Stimulated activated CD4-positive, alpha-beta T cell treated with anti-CD3 and anti-CD28 coated beads, Interleukin-15, amount 100 ng/mL, for 1 hour (primary cell): ENCODE measurements at regions not wholly inside any gene's neighbourhood (a gene's known extent, or its start where the extent isn't known, plus 50 kb on each side); places are given as distances from the start of the nearest gene placed in this dataset.
"Not testable (repeated sequence)": the region's sequence is repeated elsewhere in the genome, so short reads cannot be mapped to it uniquely, and the experiment has no call there.

ENCODE experiments used
- DNase-seq, 2 donors: peaks; one replicate each; pipeline ENCODE4 v3.0.0-alpha.2; 2020; ENCODE audit warnings: low read depth in 1 of 2, low spot score in 1 of 2

DNA sequence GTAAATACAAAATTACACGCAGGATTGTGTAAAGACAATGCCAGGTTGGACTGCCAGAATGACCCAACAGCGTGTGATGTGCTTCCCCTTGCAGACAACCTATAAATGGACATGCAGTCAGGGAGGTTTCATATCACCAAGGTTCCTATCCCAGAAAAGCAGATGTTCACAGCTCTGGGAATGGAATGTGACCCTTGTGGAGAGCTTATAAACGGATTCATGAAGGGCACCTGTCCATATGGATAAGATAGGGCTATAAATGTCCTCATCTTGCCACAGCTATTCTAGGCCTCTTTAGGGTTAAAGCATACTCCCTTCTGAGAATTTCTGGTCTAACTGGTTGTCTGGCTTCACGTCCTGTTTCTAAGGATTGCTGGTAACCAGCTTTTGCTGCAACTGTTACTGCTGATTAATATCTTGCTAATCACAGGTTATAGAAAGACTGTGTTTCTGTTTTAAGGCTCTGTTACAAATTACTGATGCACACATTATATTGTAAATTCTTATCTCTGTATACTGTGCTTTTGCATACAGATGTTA, 285.4 kb upstream of the HSFY2 start:
- DNase-seq = no peak

DNA sequence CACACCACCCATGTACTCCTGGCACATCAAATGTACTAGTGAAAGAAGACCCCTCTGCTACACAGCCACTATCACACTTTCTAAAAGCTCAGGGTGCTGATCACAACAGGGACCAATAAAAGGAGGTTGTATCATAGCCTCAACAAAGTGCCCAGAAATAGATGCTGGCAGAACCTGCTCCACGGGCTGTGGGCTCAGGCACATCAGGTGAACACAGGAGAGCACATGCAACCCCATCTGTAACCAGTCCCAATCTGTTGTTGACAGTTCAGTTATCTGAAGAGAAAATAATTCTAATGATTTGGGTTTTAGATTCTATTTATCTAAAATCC, 282.6 kb upstream of the HSFY2 start:
- no peak for DNase-seq

DNA sequence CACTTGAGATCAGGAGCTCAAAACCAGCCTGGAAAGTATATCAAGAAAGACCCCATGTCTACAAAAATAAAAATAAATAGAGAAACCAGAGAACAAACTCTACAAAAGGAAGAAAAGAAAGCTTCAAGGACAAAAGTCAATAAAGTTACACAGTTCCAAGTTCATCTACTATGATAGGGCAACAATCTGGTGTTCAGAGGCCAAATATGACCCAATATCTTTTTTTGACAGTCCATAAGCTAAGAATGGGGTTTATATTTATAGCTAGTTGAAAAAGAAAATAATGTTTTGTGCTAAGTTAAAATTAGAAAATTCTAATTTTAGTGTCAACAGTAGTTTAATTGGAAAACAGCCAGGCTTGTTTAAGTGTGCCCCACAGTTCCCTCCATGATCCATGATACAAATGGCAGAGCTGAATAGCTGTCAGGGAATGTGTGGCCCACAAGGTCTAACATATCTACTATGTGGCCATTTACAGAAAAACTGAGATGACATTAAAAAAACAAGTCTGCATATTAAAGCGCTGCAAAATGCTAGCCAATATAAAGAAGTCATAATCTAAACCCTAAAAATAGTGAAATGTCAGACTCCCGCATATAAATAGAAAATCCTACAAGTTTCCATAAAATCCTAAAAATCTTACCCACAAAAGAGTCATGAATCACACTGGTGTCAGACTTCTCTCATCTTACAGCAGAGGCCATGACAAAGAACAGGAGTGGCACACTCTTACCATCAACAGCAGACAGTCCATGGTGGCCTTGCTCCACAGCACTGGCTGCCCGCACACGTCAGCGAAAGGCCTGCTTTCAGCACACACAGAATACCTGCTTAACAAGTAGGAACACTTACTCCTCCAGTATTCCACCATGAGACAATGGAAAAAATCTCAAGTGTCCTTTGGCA, 281.9 kb upstream of the HSFY2 start:
- DNase-seq = no peak

DNA sequence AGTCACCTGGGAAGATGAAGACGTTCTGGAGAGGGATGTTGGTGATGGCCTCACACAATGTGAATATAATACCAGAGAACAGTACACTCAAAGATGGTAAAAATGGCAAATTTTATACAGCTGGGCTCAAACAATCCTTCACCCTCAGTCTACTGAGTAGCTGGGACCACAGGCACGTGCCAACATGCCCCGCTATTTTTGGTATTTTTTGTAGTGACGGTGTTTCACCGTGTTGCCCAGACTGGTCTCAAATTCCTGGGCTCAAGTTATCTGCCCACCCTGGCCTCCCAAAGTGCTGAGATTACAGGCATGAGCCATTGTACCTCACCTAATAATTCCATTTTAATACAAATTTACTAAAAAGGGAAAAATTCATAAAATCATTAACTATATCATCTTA, 280.3 kb upstream of the HSFY2 start:
- no peak for DNase-seq

DNA sequence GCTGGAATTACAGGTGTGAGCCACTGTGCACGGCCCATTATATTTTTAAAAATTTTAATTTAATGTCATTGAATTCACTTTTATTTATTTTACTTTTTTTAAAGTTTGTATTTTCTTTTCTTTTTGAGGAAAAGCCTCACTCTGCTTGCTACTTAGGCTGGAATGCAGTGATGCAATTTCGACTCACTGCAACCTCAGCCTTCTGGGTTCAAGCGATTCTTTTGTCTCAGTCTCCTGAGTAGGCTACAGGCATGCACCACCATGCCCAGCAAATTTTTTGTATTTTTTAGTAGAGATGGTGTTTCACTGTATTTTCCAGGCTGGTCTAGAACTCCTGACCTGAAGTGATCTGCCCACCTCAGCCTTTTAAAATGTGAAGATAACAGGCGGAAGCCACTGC, 277.5 kb upstream of the HSFY2 start:
- no peak for DNase-seq

DNA sequence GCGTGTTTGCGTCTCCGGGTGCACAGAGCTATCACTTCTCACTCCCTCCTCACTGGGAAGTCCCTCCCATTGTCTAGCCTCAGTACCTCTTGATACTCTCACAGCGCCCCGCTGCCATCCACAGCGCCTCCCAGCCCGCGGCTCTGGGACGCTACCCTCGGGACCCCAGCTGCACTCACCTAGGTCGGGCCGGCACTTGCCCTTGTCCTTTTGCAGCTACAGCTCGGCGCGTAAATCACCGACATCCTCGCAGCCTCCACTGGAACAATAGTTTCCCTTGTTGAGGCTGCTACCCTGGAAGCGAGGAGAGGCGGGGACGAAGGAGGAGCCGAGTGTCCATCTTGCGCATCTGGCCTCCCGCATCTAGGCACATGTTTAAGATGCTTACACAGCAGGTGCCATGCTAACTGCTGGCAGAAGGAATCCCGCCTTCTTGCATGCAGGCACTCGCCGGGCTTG, 269.5 kb upstream of the HSFY2 start:
- DNase-seq = no peak

DNA sequence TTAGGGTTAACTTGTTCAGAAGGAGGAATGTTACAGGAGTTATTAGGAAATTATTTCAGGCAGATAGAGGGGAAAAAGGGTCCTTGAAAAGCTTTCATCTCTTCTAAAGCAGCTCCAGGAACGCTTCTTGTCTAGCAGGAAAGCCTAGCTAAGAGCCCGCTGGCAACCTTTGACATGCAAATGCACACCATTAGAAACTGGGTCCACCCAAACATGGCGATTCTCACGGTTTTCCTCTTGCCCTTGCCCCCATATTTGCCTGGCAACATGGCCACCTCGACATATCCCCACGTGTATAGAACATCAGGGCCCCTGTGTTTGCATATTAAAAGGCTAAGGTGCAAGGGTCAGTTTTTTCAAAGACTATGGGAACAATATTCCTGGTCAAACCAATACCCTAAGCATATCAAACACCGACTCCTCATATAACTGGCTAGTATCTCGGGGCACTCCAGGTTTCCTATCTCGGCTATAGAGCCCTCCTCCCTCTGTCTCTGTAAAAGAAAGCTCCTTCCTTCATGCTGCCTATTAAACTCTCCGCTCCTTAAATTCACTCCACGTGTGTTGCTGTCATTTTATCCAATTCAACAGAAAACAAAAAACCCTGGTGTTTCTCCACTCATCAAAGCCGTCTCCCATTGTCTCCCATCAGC, 268.9 kb upstream of the HSFY2 start:
- DNase-seq = no peak

DNA sequence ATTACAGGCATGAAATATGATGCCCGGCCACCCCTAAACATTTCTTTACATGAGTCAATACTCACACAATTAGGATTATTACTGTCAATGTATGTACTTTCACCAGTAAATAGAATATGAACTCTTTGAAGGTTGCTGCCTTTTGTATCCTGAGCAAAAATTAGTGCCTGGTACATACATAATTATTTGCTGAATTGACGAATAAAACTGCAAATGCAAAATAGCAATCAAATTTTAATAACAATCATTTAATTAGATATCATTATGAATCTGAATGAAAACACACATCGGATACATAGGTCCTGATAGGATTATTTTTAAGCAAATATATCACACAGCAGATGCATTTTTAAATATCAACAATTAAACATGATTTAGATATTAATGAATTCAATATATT, 253.1 kb upstream of the HSFY2 start:
- no peak for DNase-seq

DNA sequence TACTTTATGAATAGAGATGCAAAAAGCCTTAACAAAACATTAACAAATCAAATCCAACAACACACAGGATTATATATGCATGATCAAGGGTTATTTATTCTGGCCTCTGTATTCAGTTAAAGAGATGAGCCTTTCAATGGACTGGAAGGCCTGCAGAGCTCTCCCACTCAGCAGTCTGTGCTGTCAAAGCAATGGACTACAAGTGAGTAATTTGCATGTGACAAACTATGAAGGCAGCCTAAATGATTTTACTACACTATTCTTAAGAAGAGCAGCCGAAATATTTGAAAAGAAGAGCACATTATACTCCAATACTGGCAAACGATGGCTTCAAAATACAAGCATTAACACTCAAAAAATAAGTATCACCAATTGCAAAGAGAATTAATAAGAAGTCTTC, 250.4 kb upstream of the HSFY2 start:
- DNase-seq = no peak

DNA sequence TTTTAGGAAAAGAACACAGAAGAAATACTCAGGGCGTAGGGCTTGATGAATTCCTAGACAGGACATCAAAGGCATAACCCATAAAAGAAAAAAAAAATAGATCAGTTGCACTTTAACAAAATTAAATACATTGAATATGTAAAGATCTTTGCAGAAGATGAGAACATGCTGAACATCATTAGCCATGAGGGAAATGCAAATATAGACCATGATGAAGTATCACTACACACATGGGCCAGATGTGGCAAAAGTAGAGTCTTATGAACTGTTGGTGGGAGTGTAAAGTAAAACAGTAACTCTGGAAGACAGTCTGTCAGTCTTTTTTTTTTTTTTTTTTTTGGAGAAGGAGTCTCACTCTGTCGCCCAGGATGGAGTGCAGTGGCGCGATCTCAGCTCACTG, 246.7 kb upstream of the HSFY2 start:
- DNase-seq = no peak

DNA sequence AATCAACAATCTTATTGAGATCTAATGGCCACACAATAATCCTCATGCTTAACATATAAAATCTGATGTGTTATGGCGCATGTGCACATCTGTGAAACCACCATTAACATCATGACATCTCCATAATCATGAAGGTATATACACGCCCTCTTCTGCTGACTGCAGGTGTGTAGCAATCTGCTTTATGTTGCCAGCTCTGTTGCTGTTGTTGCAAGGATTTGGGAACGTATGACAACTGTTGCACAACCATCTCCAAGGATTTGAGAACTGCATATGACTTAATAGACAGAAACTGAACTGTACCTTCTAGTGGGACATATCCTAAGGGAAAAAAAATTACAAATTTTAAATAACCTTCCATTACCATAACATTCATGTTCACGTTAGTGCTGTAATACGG, 243.5 kb upstream of the HSFY2 start:
- no peak for DNase-seq

DNA sequence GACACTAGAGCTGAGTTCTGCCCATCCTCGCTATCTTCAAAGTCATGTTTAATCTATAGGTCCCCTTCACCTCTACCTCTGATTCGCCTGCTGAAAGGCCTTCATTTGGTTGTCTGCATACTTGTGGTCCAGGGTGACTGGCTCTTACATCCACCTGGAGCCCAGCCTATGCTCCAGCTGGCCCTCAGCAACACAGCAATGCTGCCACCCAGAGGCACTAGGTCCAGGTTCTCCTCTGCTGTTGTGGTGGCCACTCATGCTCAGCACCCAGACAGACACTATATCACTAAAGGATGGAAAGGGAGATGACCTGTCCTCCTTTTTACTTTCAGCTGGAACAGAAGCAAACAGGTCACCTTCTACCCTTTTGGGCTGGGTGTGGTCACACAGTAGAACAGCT, 242.3 kb upstream of the HSFY2 start:
- no peak for DNase-seq

DNA sequence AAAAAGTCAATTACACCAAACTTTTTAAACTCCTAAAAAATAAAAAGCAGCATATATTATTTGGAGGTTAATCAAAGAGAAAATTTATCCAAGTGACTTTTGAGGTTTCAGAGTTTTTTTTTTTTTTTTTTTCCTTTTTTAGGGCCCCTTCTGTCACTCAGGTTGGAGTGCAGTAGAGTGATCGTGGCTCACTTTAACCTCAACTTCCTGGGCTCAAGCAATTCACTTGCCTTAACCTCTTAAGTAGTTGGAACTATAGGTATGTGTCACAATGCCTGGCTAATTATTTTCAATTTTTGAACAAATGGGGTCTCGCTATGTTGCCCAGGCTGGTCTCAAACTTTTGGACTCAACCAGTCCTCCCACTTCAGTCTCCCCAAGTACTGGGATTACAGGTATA, 241.7 kb upstream of the HSFY2 start:
- no peak for DNase-seq

DNA sequence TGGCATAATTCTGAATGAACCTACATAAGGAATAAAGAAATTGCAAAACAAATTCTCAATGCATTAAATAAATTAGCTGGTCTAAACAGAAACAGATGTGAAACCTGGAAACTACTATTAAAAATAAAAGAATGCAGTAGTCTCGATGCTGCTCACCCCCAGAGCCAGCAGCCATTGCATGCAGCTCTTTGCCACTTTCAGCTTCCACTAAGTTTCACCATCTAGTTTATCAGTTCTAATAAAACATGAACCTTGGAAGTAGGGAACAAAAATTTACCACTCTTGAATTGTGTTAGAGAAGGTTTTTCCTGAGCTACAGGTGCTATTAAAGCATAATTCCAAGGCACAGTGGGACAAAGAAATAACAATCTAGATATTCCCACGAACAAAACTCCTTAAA, 239.4 kb upstream of the HSFY2 start:
- no peak for DNase-seq

DNA sequence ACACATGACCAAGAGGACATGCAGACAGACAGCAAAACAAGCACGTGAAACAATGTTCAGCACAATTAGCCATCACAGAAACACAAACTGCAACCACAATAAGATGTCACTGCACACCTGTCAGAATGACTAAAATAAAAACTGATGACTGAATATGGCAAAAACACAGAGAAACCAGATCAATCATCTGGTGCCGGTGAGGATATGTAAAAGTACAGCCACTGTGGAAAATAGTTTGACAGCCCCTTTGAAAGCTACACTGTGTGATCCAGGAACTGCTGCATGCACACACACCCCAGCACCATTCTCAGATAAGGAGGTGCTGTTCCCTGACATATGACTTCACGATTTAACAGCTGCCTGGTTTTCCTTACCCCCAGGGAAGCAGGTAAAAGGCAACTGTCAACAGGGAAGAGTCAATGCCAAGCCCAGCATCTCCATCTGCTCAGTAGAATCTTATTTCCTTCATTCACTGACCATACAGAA, 238.1 kb upstream of the HSFY2 start:
- DNase-seq = no peak

DNA sequence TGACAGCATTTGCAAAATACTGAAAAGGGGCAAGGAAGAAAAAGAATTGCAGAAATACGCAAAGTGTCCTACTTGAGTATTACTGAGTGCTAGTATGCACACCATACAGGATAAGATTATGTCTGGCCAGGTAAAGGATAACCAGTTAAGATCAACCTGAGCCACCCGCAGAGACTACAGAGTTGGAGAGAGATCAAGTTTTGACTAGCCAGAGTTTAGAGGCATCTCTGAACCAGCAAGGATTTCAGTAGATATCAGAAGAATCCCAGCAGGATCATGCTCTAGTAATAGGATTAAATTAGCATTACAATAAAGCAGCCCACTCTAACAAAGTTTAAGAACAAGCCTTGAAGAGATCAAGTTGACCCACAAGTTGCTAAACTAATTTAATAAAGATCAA, 232.7 kb upstream of the HSFY2 start:
- no peak for DNase-seq

DNA sequence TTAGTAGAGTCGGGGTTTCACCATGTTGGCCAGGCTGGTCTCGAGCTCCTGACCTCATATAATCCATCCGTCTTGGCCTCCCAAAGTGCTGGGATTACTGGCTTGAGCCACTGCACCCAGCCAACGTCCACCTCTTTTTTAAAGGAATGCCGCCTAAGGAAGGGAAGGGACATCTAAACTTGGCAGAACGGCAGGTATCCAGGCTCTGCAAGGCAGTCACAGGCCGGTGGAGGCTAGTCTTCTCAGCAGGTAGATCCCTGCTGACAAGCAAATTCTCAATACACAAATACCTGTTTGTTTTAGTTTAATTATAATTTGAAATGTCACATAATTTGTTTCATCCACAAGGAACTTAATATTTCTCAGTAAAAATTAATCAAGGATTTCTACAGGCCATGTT, 232.0 kb upstream of the HSFY2 start:
- no peak for DNase-seq

DNA sequence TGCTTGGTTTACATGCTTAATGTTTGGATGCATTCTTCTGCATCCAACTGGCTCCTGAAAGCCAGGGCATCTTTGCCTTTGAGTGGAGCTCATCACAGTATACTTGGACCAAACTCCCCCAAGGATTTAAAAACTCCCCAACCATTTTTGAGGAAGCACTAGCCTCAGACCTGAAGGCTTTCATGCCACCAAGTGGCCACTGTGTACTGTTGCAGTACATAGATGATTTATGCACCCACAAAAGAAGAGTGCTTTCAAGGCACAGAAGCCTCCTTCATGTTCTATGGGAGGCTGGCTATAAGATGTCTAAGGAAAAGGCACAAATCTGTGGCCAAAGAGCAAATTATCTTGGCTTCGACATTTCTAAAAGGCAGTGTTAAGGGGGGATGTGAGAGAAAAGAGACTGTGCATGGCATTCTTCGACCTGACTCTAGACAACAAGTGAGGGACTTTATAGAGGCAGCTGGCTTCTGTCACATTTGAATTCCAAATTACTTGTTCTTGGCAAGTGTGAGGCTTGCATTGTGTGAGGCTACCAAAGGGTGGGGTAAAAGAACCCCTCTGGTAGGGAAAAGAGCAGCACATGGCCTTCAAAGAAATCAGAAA, 224.2 kb upstream of the HSFY2 start:
- no peak for DNase-seq

DNA sequence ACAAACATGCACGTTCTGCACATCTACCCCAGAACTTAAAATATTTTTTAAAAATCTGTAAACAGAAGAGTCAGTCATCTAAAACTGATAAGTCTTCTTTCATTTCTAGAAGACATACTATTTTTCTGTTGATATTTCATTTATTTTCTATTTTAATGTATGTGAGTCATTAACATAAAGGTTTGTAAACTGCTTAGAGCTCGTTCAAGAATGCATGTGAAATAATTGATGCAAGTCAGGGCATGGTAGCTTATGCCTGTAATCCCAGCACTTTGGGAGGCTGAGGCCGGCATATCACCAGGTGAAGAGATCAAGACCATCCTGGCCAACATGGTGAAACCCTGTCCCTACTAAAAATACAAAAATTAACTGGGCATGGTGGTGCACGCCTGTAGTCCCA, 219.9 kb upstream of the HSFY2 start:
- no peak for DNase-seq

DNA sequence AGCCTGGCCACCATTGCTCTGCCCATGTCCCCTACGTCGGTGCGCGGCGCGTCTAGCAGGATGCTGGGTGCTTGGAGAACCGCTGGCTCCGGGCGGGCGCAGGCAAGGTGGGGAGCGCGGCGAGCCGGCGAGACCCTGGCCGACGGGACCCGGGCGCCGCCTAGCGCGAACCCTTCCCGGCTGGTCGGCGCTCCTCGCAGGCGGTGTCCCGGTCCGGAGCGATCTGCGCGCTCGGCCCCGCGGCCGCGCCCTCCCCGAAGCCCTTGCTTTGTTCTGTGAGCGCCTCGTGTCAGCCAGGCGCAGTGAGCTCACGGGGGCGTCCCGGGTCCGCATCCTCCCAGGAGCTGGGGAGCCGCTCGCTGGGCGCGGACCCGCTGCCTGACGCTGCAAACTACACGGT, 219.1 kb upstream of the HSFY2 start:
- not testable (repeated sequence) for DNase-seq

DNA sequence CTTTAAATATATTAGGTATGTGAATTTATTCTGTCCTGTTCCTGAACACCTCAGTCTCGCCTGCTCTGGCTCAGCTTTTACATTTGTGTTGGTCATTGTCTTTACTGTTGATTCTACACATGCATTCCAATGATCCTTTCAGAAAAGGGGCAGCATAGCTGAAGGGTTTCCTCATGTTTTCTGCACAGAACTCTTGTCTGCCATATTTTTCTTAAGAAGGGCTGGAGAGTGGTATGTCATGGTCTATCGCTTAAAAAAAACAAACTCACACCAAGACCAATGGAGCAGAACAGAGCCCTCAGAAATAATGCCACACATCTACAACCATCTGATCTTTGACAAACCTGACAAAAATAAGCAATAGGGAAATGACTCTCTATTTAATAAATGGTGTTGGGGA, 215.8 kb upstream of the HSFY2 start:
- no peak for DNase-seq

DNA sequence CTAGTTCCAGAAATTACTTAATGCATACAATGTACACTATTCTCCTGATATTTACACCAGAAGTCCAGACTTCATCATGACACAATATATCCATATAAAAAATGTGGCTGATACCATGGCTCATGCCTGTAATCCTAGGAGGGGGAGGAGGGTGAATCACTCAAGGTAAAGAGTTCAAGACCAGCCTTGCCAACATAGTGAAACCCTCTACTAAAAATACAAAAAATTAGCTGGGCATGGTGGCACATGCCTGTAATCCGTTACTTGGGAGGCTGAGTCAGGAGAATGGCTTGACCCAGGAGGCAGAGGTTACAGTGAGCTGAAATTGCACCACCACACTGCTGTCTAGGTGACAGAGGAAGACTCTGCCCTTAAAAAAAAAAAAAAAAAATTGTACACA, 192.5 kb upstream of the HSFY2 start:
- DNase-seq = no peak
